ENCODE measurements at regions not wholly inside any gene's neighbourhood (a gene's known extent, or its start where the extent isn't known, plus 50 kb on each side); places are given as distances from the start of the nearest gene placed in this dataset.

GRCh38 chr22:47299863-47300697, 537.6 kb downstream of the TBC1D22A start:
- DNase-seq = no peak

- DNase-seq = no peak
Measured at GRCh38 chr22:47299211-47299862, 536.9 kb downstream of the TBC1D22A start.

GRCh38 chr22:47298017-47298785, 535.8 kb downstream of the TBC1D22A start:
- DNase-seq = no peak

GRCh38 chr22:47297261-47298016, 535.0 kb downstream of the TBC1D22A start:
- no peak for DNase-seq

- no peak for DNase-seq
Measured at GRCh38 chr22:47296405-47297260, 534.2 kb downstream of the TBC1D22A start.

GRCh38 chr22:47295982-47296381, 533.5 kb downstream of the TBC1D22A start:
- DNase-seq = no peak

- DNase-seq = no peak
Measured at GRCh38 chr22:47295226-47295901, 532.9 kb downstream of the TBC1D22A start.

- DNase-seq = no peak
Measured at GRCh38 chr22:47294576-47294975, 532.1 kb downstream of the TBC1D22A start.

- DNase-seq = peak; percentile 7
Measured at GRCh38 chr22:47294222-47294532, 531.7 kb downstream of the TBC1D22A start.

GRCh38 chr22:47293368-47294221, 531.1 kb downstream of the TBC1D22A start:
- DNase-seq = no peak

GRCh38 chr22:47292546-47293320, 530.3 kb downstream of the TBC1D22A start:
- DNase-seq = no peak

GRCh38 chr22:47291565-47292495, 529.4 kb downstream of the TBC1D22A start:
- DNase-seq = no peak

- DNase-seq = no peak
Measured at GRCh38 chr22:47290706-47291430, 528.4 kb downstream of the TBC1D22A start.

- no peak for DNase-seq
Measured at GRCh38 chr22:47289336-47289985, 527.0 kb downstream of the TBC1D22A start.

GRCh38 chr22:47288680-47289079, 526.2 kb downstream of the TBC1D22A start:
- no peak for DNase-seq

GRCh38 chr22:47287516-47287915, 525.1 kb downstream of the TBC1D22A start:
- DNase-seq = no peak

GRCh38 chr22:47286590-47286989, 524.1 kb downstream of the TBC1D22A start:
- DNase-seq = no peak
